Ishikawa (cell line): ENCODE measurements at regions not wholly inside any gene's neighbourhood (a gene's known extent, or its start where the extent isn't known, plus 50 kb on each side); places are given as distances from the start of the nearest gene placed in this dataset.

Experiments used
- CEBPB ChIP-seq: IDR thresholded peaks from 2 replicates; pipeline ENCODE4 v1.6.1; 2012
- CREB1 ChIP-seq: IDR thresholded peaks from 2 replicates; pipeline ENCODE4 v1.6.1; 2012; ENCODE audit warnings: low read depth
- EGR1 ChIP-seq: IDR thresholded peaks from 2 replicates; pipeline ENCODE4 v1.6.1; 2012
- EP300 ChIP-seq: IDR thresholded peaks from 2 replicates; pipeline ENCODE4 v1.6.1; 2012; ENCODE audit warnings: borderline replicate concordance
- FOXM1 ChIP-seq: IDR thresholded peaks from 2 replicates; pipeline ENCODE4 v1.6.1; 2012; ENCODE audit warnings: low read depth, borderline replicate concordance
- MAX ChIP-seq: IDR thresholded peaks from 2 replicates; pipeline ENCODE4 v1.6.1; 2012
- NFIC ChIP-seq: IDR thresholded peaks from 2 replicates; pipeline ENCODE4 v1.6.1; 2012
- RAD21 ChIP-seq: IDR thresholded peaks from 2 replicates; pipeline ENCODE4 v1.6.1; 2012; ENCODE audit warnings: low read depth
- TAF1 ChIP-seq: IDR thresholded peaks from 2 replicates; pipeline ENCODE4 v1.6.1; 2012; ENCODE audit warnings: low read depth, mild to moderate bottlenecking
- TCF12 ChIP-seq: IDR thresholded peaks from 2 replicates; pipeline ENCODE4 v1.6.1; 2012; ENCODE audit warnings: low read depth
- TEAD4 ChIP-seq: IDR thresholded peaks from 2 replicates; pipeline ENCODE4 v1.6.1; 2012
- USF1 ChIP-seq: IDR thresholded peaks from 2 replicates; pipeline ENCODE4 v1.6.1; 2012
- YY1 ChIP-seq: IDR thresholded peaks from 2 replicates; pipeline ENCODE4 v1.6.1; 2012; ENCODE audit warnings: low read depth
- ZBTB7A ChIP-seq: IDR thresholded peaks from 2 replicates; pipeline ENCODE4 v1.6.1; 2012; ENCODE audit warnings: low read depth
- TF ChIP-seq, protein P1 (sequence below): IDR thresholded peaks from 2 replicates; pipeline ENCODE4 v1.6.1; 2012; ENCODE audit warnings: low read depth, mild to moderate bottlenecking

DNA sequence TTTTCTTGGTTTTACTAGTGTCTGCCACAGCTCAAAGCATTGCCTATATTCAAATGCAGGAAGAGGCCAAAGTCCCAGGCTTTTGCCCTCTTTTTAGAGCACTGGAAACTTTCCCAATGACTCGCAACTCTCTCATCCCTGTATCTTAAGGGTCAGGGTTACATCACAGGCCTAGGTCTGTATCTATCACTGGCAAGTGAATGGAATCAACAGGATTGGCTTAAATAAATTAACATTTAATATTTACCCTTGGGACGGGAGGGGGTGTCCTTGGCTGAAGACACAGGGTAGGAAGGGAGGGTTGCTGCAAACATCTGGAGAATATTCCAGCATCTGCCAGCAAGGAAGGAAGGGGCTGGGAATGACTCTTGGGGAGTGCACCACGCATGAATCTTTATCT lies 242.6 kb downstream of the SLC4A3 start:
- TF ChIP-seq TCF12 (no peak), USF1 (no peak), YY1 (no peak), MAX (no peak), CEBPB (no peak), CREB1 (no peak), EGR1 (no peak), FOXM1 (no peak), TEAD4 (no peak), RAD21 (no peak), EP300 (no peak), ZBTB7A (no peak), NFIC (no peak), TAF1 (no peak)
- TF ChIP-seq, protein P1, sequence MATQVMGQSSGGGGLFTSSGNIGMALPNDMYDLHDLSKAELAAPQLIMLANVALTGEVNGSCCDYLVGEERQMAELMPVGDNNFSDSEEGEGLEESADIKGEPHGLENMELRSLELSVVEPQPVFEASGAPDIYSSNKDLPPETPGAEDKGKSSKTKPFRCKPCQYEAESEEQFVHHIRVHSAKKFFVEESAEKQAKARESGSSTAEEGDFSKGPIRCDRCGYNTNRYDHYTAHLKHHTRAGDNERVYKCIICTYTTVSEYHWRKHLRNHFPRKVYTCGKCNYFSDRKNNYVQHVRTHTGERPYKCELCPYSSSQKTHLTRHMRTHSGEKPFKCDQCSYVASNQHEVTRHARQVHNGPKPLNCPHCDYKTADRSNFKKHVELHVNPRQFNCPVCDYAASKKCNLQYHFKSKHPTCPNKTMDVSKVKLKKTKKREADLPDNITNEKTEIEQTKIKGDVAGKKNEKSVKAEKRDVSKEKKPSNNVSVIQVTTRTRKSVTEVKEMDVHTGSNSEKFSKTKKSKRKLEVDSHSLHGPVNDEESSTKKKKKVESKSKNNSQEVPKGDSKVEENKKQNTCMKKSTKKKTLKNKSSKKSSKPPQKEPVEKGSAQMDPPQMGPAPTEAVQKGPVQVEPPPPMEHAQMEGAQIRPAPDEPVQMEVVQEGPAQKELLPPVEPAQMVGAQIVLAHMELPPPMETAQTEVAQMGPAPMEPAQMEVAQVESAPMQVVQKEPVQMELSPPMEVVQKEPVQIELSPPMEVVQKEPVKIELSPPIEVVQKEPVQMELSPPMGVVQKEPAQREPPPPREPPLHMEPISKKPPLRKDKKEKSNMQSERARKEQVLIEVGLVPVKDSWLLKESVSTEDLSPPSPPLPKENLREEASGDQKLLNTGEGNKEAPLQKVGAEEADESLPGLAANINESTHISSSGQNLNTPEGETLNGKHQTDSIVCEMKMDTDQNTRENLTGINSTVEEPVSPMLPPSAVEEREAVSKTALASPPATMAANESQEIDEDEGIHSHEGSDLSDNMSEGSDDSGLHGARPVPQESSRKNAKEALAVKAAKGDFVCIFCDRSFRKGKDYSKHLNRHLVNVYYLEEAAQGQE: no peak

DNA sequence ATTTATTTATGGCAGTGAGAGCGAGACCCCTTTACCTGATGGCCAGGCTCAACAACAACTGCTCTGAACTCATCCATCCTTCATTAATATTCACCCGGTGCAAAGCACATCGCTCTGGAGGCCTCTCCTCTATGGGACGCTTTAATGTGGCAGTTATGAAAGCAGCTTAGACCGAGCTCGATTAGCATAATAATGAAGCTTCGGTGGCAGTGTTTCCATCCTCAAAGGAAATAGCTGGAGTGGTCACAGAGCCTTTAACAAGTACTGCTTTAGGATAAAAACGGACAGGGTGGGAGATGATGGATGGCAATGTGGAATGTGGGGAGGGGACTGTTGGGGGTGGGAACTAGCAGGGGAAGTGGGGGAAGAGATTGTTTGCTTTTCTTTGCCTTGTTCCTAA lies 243.9 kb downstream of the SLC4A3 start:
- TF ChIP-seq RAD21: no peak

DNA sequence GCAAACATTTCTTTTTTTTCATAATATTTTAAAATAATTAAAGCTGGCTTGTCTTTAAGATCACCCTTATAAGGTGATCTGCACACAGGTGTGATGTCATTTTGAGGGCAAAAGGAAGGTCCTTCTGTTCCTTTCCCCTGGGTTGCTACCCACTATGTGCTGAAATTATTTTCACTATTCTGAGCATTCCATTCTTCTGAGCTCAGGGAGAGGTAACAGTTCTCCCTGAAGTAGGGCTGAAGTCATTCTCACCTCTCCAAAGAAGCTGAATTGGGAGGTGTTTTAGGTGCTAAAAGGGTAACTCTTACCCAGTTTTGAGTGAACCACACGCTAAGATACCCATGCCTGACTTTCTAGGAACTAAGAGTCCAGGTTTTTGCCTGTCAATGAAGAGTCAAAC lies 247.6 kb downstream of the SLC4A3 start:
- TF ChIP-seq TAF1 (no peak), MAX (no peak), YY1 (no peak), CEBPB (no peak), USF1 (no peak), ZBTB7A (no peak), FOXM1 (no peak), RAD21 (no peak)
- TF ChIP-seq, protein P1: no peak

GRCh38 chr2:219876931-219877330 lies 249.5 kb downstream of the SLC4A3 start:
- TF ChIP-seq YY1 (no peak), NFIC (no peak), ZBTB7A (no peak), EP300 (no peak), CEBPB (no peak), RAD21 (no peak), USF1 (no peak)

- TF ChIP-seq EP300 (no peak), CEBPB (no peak), RAD21 (no peak), CREB1 (no peak), EGR1 (no peak), NFIC (no peak), USF1 (no peak), TAF1 (no peak)
- TF ChIP-seq, protein P1: no peak
Observed at GRCh38 chr2:219877728-219878127, 250.3 kb downstream of the SLC4A3 start.
